ENCODE measurements at regions not wholly inside any gene's neighbourhood (a gene's known extent, or its start where the extent isn't known, plus 50 kb on each side); places are given as distances from the start of the nearest gene placed in this dataset.

- H2AFZ ChIP-seq (ENCODE audit: insufficient read depth, low read depth, low read length, poor library complexity, severe bottlenecking), result no peak overlapping the region
- no peaks in the 10 kb centered on the region for H3K36me3 ChIP-seq (replicated peaks in 1 of 2; ENCODE audit: control insufficient read depth in 1 of 2, insufficient read depth in 2 of 2, low read length in 2 of 2)
- Mint-ChIP-seq H3K4me1 (peaks cover 15% of the 10 kb centered on the region), H3K36me3 (no peaks in the 10 kb centered on the region), H3K27ac (no peak overlapping the region), H3K9me3 (peaks cover 0 to 12% (median 3%) of the 10 kb centered on the region in 7 donors), H3K4me3 (no peak overlapping the region), H3K27me3 (ENCODE audit: low read depth in 3 of 3) (peaks cover 0 to 6% (median 0%) of the 10 kb centered on the region in 3 donors)
- DNase-seq, result no peak
- no peak overlapping the region for H3K4me2 ChIP-seq (replicated peaks; ENCODE audit: extremely low read depth, low read length, poor library complexity, severe bottlenecking)
- no peaks in the 10 kb centered on the region for H4K20me1 ChIP-seq (ENCODE audit: insufficient read depth, low read length)
- H3K79me2 ChIP-seq (ENCODE audit: insufficient read depth, low read length), result no peaks in the 10 kb centered on the region
- TF ChIP-seq, protein P1, sequence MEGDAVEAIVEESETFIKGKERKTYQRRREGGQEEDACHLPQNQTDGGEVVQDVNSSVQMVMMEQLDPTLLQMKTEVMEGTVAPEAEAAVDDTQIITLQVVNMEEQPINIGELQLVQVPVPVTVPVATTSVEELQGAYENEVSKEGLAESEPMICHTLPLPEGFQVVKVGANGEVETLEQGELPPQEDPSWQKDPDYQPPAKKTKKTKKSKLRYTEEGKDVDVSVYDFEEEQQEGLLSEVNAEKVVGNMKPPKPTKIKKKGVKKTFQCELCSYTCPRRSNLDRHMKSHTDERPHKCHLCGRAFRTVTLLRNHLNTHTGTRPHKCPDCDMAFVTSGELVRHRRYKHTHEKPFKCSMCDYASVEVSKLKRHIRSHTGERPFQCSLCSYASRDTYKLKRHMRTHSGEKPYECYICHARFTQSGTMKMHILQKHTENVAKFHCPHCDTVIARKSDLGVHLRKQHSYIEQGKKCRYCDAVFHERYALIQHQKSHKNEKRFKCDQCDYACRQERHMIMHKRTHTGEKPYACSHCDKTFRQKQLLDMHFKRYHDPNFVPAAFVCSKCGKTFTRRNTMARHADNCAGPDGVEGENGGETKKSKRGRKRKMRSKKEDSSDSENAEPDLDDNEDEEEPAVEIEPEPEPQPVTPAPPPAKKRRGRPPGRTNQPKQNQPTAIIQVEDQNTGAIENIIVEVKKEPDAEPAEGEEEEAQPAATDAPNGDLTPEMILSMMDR (IDR thresholded peaks at IDR 0.05), result no peak
- WGBS (ENCODE audit: insufficient coverage), result 100% methylated on average over 1 of the region's 1 CpG
- H3K4me3 ChIP-seq (replicated peaks in 1 of 3; ENCODE audit: low read depth in 2 of 3, low read length in 3 of 3), result no peak overlapping the region
- H3K9ac ChIP-seq (ENCODE audit: insufficient read depth, low read length, poor library complexity, severe bottlenecking), result no peak overlapping the region
- H3K4me1 ChIP-seq (ENCODE audit: control insufficient read depth in 1 of 2, insufficient read depth in 2 of 2, low read length in 2 of 2), result peaks cover 0 to 3% of the 10 kb centered on the region in 2 donors
- no peaks in the 10 kb centered on the region for H3K9me3 ChIP-seq (replicated peaks in 1 of 2; ENCODE audit: control insufficient read depth in 1 of 2, insufficient read depth in 1 of 2, low read length in 2 of 2)
- intact Hi-C loops (cut with micrococcal nuclease), result no loop called here
- H3K27me3 ChIP-seq (ENCODE audit: control insufficient read depth in 2 of 2, insufficient read depth in 2 of 2, low read length in 2 of 2), result no peaks in the 10 kb centered on the region
- H3K27ac ChIP-seq (ENCODE audit: low read depth in 1 of 2, low read length in 2 of 2), result no peak overlapping the region
Observed at GRCh38 chrX:40964008-40964407, 121.2 kb upstream of the USP9X start.

- H3K4me1 ChIP-seq (ENCODE audit: control insufficient read depth in 1 of 2, insufficient read depth in 2 of 2, low read length in 2 of 2), result peaks cover 0 to 3% of the 10 kb centered on the region in 2 donors
- Mint-ChIP-seq H3K27me3 (ENCODE audit: low read depth in 3 of 3) (peaks cover 0 to 3% (median 0%) of the 10 kb centered on the region in 3 donors), H3K36me3 (no peaks in the 10 kb centered on the region), H3K4me1 (peaks cover 15% of the 10 kb centered on the region), H3K27ac (peak overlapping the region in 1 of 7 donors; percentile 69), H3K9me3 (peaks cover 2 to 14% (median 3%) of the 10 kb centered on the region in 7 donors), H3K4me3 (no peak overlapping the region)
- TF ChIP-seq, protein P1 (IDR thresholded peaks at IDR 0.05), result no peak
- no peaks in the 10 kb centered on the region for H4K20me1 ChIP-seq (ENCODE audit: insufficient read depth, low read length)
- no peaks in the 10 kb centered on the region for H3K9me3 ChIP-seq (replicated peaks in 1 of 2; ENCODE audit: control insufficient read depth in 1 of 2, insufficient read depth in 1 of 2, low read length in 2 of 2)
- no peaks in the 10 kb centered on the region for H3K79me2 ChIP-seq (ENCODE audit: insufficient read depth, low read length)
- no peak overlapping the region for H3K9ac ChIP-seq (ENCODE audit: insufficient read depth, low read length, poor library complexity, severe bottlenecking)
- intact Hi-C loops (cut with micrococcal nuclease), result no loop called here
- no peak overlapping the region for H2AFZ ChIP-seq (ENCODE audit: insufficient read depth, low read depth, low read length, poor library complexity, severe bottlenecking)
- no peaks in the 10 kb centered on the region for H3K27me3 ChIP-seq (ENCODE audit: control insufficient read depth in 2 of 2, insufficient read depth in 2 of 2, low read length in 2 of 2)
- no peak overlapping the region for H3K4me2 ChIP-seq (replicated peaks; ENCODE audit: extremely low read depth, low read length, poor library complexity, severe bottlenecking)
- no peak overlapping the region for H3K27ac ChIP-seq (ENCODE audit: low read depth in 1 of 2, low read length in 2 of 2)
- WGBS (ENCODE audit: insufficient coverage), result no CpG with 5 or more reads among the region's 4 CpGs
- DNase-seq, result no peak
- H3K36me3 ChIP-seq (replicated peaks in 1 of 2; ENCODE audit: control insufficient read depth in 1 of 2, insufficient read depth in 2 of 2, low read length in 2 of 2), result no peaks in the 10 kb centered on the region
- H3K4me3 ChIP-seq (replicated peaks in 1 of 3; ENCODE audit: low read depth in 2 of 3, low read length in 3 of 3), result no peak overlapping the region
Observed at GRCh38 chrX:40964633-40965586, 120.3 kb upstream of the USP9X start.
